Endodermal cell (in vitro differentiated cells): ENCODE measurements at regions not wholly inside any gene's neighbourhood (a gene's known extent, or its start where the extent isn't known, plus 50 kb on each side); places are given as distances from the start of the nearest gene placed in this dataset.

Source experiments
- DNase-seq: peaks from one replicate; pipeline ENCODE4 v3.0.0-alpha.2; 2017
- H3K27ac ChIP-seq: 2 replicates; pipeline ENCODE4 v1.5.1; 2013; ENCODE audit warnings: mild to moderate bottlenecking, low read depth, low read length, moderate library complexity
- H3K27me3 ChIP-seq: 2 replicates; pipeline ENCODE4 v1.6.1; 2013; ENCODE audit warnings: mild to moderate bottlenecking, low read length, moderate library complexity; ENCODE audit not compliant: insufficient read depth, control insufficient read depth, poor library complexity, severe bottlenecking
- H3K36me3 ChIP-seq: 2 replicates; pipeline ENCODE4 v1.7.0; 2013; ENCODE audit warnings: mild to moderate bottlenecking, low read length, moderate library complexity; ENCODE audit not compliant: control insufficient read depth, insufficient read depth
- H3K4me1 ChIP-seq: one replicate; pipeline ENCODE4 v1.7.0; 2013; ENCODE audit warnings: low read length; ENCODE audit not compliant: control insufficient read depth, insufficient read depth
- H3K4me3 ChIP-seq: 2 replicates; pipeline ENCODE4 v1.5.1; 2013; ENCODE audit warnings: mild to moderate bottlenecking, low read length, moderate library complexity
- H3K9ac ChIP-seq: 2 replicates; pipeline ENCODE4 v1.6.1; 2013; ENCODE audit warnings: mild to moderate bottlenecking, low read length, moderate library complexity; ENCODE audit not compliant: poor library complexity, severe bottlenecking; ENCODE audit errors: extremely low read depth
- H3K9me3 ChIP-seq: 2 replicates; pipeline ENCODE4 v1.6.1; 2013; ENCODE audit warnings: mild to moderate bottlenecking, low read length, moderate library complexity; ENCODE audit not compliant: control insufficient read depth
- H3K27ac Mint-ChIP-seq: 2 replicates; pipeline ENCODE4 v1.8.0; 2020; ENCODE audit warnings: mixed read lengths
- H3K27me3 Mint-ChIP-seq: 2 replicates; pipeline ENCODE4 v1.8.0; 2021; ENCODE audit warnings: mild to moderate bottlenecking, mixed read lengths; ENCODE audit not compliant: insufficient read depth
- H3K36me3 Mint-ChIP-seq: 2 replicates; pipeline ENCODE4 v1.8.0; 2020; ENCODE audit warnings: low read depth, mixed read lengths
- H3K4me1 Mint-ChIP-seq: 2 replicates; pipeline ENCODE4 v1.8.0; 2020; ENCODE audit warnings: mixed read lengths
- H3K4me3 Mint-ChIP-seq: 2 replicates; pipeline ENCODE4 v1.8.0; 2020; ENCODE audit warnings: mild to moderate bottlenecking, moderate library complexity, mixed read lengths
- H3K9me3 Mint-ChIP-seq: 2 replicates; pipeline ENCODE4 v1.8.0; 2020; ENCODE audit warnings: mild to moderate bottlenecking, mixed read lengths
- WGBS, 2 experiments: methylation state at CpG; one replicate each; pipeline versions ENCODE4 v1.1.5 to v1.1.7; 2013; ENCODE audit warnings: missing lambda C conversion rate in 2 of 2, mixed read lengths in 1 of 2; ENCODE audit not compliant: insufficient coverage in 1 of 2, insufficient read length in 1 of 2; 5-methylcytosine and 5-hydroxymethylcytosine counted together
- TF ChIP-seq, protein P1 (sequence below): fragments of 200-600 bp; sonication (generic); conservative IDR thresholded peaks from 2 replicates; pipeline ENCODE4 v1.5.0; 2021; ENCODE audit warnings: antibody characterized with exemption, mild to moderate bottlenecking

DNA sequence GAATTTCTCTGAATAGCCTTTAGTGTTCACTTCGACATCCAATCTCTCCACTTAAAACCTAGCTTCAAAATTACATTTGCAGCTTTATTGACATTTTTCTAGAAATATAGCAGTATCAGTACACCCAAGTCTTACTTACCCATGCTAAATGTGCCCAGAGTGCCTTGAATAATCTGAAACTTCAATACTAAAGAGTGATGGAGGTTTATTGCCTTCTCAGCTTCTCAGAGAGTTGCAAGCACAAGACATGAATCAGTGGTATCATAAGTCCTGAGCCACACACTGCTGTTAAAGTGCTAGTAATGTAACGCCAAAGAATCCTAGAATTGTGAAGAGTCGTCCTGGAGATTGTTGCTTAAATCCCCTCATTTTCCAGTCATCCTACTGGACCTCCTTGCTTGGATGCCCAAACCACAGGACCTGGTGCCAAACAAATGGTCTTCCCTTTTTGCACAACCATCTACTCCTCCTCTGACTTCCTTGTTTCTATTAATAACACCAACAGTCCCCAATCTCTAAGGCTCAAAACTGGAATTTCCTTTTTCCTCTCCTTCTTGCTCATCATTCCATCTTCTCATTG, 83.2 kb upstream of the SPATS2L start:
- H3K4me3 Mint-ChIP-seq, result no peak overlapping the region
- peaks cover 25% of the 10 kb centered on the region for H3K4me1 Mint-ChIP-seq
- no peak overlapping the region for H3K4me3 ChIP-seq
- TF ChIP-seq, protein P1, sequence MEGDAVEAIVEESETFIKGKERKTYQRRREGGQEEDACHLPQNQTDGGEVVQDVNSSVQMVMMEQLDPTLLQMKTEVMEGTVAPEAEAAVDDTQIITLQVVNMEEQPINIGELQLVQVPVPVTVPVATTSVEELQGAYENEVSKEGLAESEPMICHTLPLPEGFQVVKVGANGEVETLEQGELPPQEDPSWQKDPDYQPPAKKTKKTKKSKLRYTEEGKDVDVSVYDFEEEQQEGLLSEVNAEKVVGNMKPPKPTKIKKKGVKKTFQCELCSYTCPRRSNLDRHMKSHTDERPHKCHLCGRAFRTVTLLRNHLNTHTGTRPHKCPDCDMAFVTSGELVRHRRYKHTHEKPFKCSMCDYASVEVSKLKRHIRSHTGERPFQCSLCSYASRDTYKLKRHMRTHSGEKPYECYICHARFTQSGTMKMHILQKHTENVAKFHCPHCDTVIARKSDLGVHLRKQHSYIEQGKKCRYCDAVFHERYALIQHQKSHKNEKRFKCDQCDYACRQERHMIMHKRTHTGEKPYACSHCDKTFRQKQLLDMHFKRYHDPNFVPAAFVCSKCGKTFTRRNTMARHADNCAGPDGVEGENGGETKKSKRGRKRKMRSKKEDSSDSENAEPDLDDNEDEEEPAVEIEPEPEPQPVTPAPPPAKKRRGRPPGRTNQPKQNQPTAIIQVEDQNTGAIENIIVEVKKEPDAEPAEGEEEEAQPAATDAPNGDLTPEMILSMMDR, result no peak
- H3K27ac Mint-ChIP-seq, result no peak overlapping the region
- WGBS, 2 experiments, result 93 to 95% methylated on average over 3 of the region's 3 CpGs
- H3K9me3 ChIP-seq, result no peaks in the 10 kb centered on the region
- peaks cover 2% of the 10 kb centered on the region for H3K9me3 Mint-ChIP-seq
- no peaks in the 10 kb centered on the region for H3K36me3 Mint-ChIP-seq
- H3K27ac ChIP-seq, result no peak overlapping the region
- no peaks in the 10 kb centered on the region for H3K27me3 ChIP-seq
- no peak overlapping the region for H3K9ac ChIP-seq
- peaks cover 18% of the 10 kb centered on the region for H3K4me1 ChIP-seq
- H3K36me3 ChIP-seq, result no peaks in the 10 kb centered on the region
- no peak for DNase-seq
- H3K27me3 Mint-ChIP-seq, result no peaks in the 10 kb centered on the region

DNA sequence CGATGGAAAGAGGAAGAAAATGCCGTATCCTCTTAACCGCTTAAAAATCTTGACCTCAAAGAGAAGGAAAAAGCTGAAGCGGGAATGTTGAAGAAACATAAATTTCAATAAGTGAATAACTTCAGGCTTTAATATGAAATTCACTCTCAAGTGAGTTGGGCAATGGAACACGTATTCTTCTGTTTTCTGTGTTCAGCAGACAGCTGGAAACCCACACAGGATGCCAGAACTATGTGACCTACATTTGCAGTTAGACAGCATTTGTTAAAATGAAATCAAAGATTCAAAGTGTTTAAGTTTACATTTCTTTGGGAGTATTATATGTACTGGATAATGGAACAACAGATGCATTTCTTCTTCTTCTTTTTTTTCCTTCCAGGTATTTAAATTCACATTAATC, 80.5 kb upstream of the SPATS2L start:
- Histone ChIP-seq H3K36me3 (no peaks in the 10 kb centered on the region), H3K4me3 (no peak overlapping the region), H3K4me1 (no peaks in the 10 kb centered on the region), H3K9me3 (no peaks in the 10 kb centered on the region), H3K9ac (no peak overlapping the region), H3K27ac (no peak overlapping the region), H3K27me3 (no peaks in the 10 kb centered on the region)
- Mint-ChIP-seq H3K9me3 (peaks cover 2% of the 10 kb centered on the region), H3K27ac (no peak overlapping the region), H3K36me3 (no peaks in the 10 kb centered on the region), H3K4me3 (no peak overlapping the region), H3K4me1 (peaks cover 8% of the 10 kb centered on the region), H3K27me3 (no peaks in the 10 kb centered on the region)
- WGBS, 2 experiments, result 96 to 100% methylated on average over 3 to 5 of the region's 5 CpGs
- DNase-seq, result no peak
- TF ChIP-seq, protein P1, result no peak

DNA sequence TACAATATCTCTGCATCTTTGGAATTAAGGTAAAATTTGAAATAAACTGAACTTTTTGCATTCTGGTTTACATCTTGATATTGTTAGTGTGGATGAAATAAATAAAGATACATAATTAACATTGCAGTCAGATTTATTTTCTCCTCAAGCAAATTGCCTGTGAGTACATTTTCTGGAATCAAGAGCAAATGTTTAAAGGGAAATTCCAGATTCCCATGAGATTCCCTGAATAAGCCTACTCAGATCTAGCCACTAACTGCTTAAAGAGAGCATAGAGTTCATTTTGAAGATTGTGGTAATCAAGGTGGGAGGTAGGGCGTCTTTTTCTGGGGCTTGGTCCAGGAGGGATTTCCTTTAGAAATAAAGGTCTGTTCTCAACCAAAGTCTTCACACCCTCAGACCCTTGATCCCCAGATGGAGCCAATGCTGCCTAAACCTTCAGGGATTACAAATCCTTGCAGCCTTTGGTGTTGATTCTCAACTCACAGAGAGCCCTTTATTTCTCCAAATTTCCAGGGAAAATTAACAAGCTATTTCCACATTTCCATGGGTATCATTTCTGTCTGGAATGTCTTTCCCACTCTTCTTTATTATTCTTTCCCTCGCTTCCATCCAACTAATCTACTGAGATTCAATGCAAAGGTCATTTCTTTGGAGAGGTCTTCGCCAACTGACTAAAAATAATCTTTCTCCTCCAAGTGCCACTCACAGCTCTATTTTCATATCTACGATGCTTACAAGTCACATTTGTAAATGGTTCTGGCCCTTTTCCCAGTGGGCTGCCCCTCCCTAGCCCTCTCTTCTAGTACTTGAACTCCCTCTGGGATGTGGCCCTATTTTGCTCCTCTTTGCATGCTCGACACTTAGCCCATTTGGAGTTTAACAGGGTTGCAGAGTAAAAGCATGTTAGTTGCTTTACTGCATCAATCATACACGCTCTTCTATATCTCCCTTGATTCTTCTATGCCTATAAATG, 79.8 kb upstream of the SPATS2L start:
- Mint-ChIP-seq H3K9me3 (peaks cover 2% of the 10 kb centered on the region), H3K4me3 (no peak overlapping the region), H3K36me3 (no peaks in the 10 kb centered on the region), H3K27me3 (no peaks in the 10 kb centered on the region), H3K4me1 (peaks cover under 1% of the 10 kb centered on the region), H3K27ac (no peak overlapping the region)
- no peaks in the 10 kb centered on the region for H3K27me3 ChIP-seq
- TF ChIP-seq, protein P1, result no peak
- H3K4me3 ChIP-seq, result no peak overlapping the region
- no peak for DNase-seq
- H3K27ac ChIP-seq, result no peak overlapping the region
- H3K36me3 ChIP-seq, result no peaks in the 10 kb centered on the region
- H3K9me3 ChIP-seq, result no peaks in the 10 kb centered on the region
- H3K9ac ChIP-seq, result no peak overlapping the region
- 91 to 92% methylated on average over 4 to 6 of the region's 6 CpGs for WGBS, 2 experiments
- no peaks in the 10 kb centered on the region for H3K4me1 ChIP-seq
